Activated CD8-positive, alpha-beta memory T cell treated with anti-CD3 and anti-CD28 coated beads, Interleukin-2, amount 10 ng/mL, durations not matched to agents 7 days and 5 days (primary cell): ENCODE measurements at regions not wholly inside any gene's neighbourhood (a gene's known extent, or its start where the extent isn't known, plus 50 kb on each side); places are given as distances from the start of the nearest gene placed in this dataset.
"Not testable (repeated sequence)": the region's sequence is repeated elsewhere in the genome, so short reads cannot be mapped to it uniquely, and the experiment has no call there.

Experiments
- ATAC-seq: fragments of 150-1000 bp; cut with Tn5 transposase; one replicate; pipeline ENCODE4 v1.10.0; 2021; ENCODE audit warnings: moderate library complexity
- CTCF ChIA-PET: fragments of 350-600 bp; sonication (Branson Sonifier 250); formaldehyde crosslinking; loops from one replicate; lab custom pipeline; 2021; ENCODE audit warnings: antibody characterized with exemption; lab: Charles Lee
- DNase-seq: peaks from one replicate; pipeline ENCODE4 v3.0.0-alpha.2; 2020
- H3K27ac Mint-ChIP-seq: one replicate; pipeline ENCODE4 v1.8.0; 2021; ENCODE audit warnings: mild to moderate bottlenecking, mixed read lengths
- H3K27me3 Mint-ChIP-seq: one replicate; pipeline ENCODE4 v1.8.0; 2021; ENCODE audit warnings: mixed read lengths
- H3K36me3 Mint-ChIP-seq: one replicate; pipeline ENCODE4 v1.8.0; 2021; ENCODE audit warnings: mild to moderate bottlenecking, mixed read lengths
- H3K4me1 Mint-ChIP-seq: one replicate; pipeline ENCODE4 v1.8.0; 2021; ENCODE audit warnings: mixed read lengths
- H3K4me3 Mint-ChIP-seq: one replicate; pipeline ENCODE4 v1.8.0; 2021; ENCODE audit warnings: mild to moderate bottlenecking, moderate library complexity, mixed read lengths
- H3K9me3 Mint-ChIP-seq: one replicate; pipeline ENCODE4 v1.8.0; 2022; ENCODE audit warnings: low read depth, mixed read lengths

DNA sequence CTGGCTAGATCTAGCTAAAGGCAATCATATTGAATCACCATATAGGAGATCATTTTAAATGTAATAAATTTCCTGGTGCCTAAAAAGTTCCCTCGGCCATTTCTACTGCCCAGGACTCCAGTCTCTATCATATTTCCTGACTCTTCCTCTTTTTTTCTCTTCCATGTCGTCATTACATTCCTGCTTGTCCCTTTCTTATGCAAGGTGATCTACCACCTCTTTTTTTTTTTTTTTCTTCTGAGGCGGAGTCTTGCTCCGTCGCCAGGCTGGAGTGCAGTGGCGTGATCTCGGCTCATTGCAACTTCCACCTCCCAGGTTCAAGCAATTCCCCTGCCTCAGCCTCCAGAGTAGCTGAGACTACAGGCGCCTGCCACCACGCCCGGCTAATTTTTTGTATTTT, 82.7 kb upstream of the PDHA1 start:
- CTCF ChIA-PET, ATAC-seq, H3K9me3 Mint-ChIP-seq, H3K36me3 Mint-ChIP-seq, H3K27me3 Mint-ChIP-seq, DNase-seq, H3K4me3 Mint-ChIP-seq, H3K4me1 Mint-ChIP-seq, H3K27ac Mint-ChIP-seq: not testable (repeated sequence)

DNA sequence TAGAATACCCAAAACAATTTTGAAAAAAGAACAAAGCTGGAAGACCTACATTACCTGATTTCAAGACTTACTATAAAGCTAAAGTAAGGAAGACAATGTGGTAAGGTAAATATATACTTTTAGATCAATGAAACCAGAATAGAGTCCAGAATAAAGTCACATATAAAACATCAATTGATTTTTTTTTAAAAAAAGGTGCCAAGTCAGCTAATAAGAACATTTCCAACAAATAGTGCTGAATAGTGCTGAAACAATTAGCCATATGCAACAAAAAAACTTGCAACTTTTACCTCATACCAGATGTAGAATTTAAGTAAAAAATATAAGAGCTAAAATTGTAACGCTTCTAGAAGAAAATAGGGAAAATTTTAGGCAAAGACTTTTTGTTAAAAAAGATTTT, 73.0 kb upstream of the PDHA1 start:
- CTCF ChIA-PET, result no interaction called here
- ATAC-seq, result no peak

DNA sequence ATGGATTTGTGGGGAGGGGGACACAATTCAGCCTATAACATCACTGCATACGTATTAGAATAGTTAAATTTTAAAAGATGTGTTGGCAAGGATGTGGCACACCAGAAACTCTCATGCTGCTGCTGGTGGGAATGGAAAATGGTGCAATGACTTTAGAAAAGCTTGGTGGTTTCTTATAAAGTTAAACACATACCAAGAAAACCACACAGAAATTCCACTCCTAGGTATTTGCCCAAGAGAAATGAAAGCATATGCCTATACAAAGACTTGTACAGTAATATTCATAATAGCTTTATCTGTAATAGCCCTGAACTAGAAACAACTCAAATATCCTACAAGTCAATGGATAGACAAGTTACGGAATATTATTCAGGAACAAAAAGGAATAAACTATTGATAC, 71.3 kb upstream of the PDHA1 start:
- CTCF ChIA-PET, result no interaction called here
- Mint-ChIP-seq H3K27me3 (no peaks in the 10 kb centered on the region), H3K36me3 (no peaks in the 10 kb centered on the region), H3K4me3 (no peak overlapping the region), H3K4me1 (no peaks in the 10 kb centered on the region), H3K9me3 (no peaks in the 10 kb centered on the region), H3K27ac (no peak overlapping the region)
- DNase-seq (no peak), ATAC-seq (no peak)

More for the DNA sequence above, 73.0 kb upstream of the PDHA1 start:
- Mint-ChIP-seq H3K27me3 (no peaks in the 10 kb centered on the region), H3K9me3 (no peaks in the 10 kb centered on the region), H3K4me3 (no peak overlapping the region), H3K36me3 (no peaks in the 10 kb centered on the region), H3K4me1 (no peaks in the 10 kb centered on the region), H3K27ac (no peak overlapping the region)
- no peak for DNase-seq

DNA sequence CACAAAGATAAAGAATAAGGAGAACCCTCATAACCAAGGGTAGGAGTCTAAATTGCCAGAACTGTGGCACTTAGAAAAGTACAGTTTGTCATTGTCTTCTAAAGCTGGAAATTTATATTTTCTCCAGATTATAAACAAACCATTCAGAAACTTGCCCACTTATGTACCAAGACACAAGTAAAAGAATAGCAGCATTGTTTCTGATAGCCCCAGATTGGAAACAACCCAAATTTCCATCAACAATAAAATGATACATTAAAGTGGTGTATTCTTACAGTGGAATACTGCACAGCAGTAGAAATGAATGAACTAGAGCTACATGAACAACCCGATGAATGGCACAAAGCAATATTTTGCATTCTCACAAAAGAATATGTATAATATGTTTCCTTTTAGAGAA, 63.1 kb upstream of the PDHA1 start:
- H3K4me3 Mint-ChIP-seq, result no peak overlapping the region
- no peaks in the 10 kb centered on the region for H3K36me3 Mint-ChIP-seq
- H3K27me3 Mint-ChIP-seq, result peaks cover 2% of the 10 kb centered on the region
- no peak for ATAC-seq
- H3K9me3 Mint-ChIP-seq, result no peaks in the 10 kb centered on the region
- H3K4me1 Mint-ChIP-seq, result no peaks in the 10 kb centered on the region
- H3K27ac Mint-ChIP-seq, result no peak overlapping the region
- no peak for DNase-seq
- CTCF ChIA-PET, result no interaction called here

DNA sequence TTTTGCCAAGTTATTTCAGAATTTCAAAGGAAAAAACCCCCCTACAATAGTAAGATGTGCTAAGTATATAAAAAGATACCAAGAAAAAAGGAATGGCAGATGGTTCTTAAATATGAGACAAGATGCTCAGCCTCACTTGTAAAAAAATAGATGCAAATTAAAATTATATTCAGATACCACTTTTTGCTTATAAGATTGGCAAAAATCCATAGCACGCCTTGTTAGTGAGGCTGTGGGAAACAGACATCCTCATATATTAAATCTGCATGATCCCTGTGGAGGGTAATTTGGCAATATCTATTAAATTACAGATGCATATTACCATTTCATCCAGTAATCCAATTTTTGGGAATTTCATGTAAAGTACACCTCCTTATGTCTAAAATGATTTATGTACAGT, 62.5 kb upstream of the PDHA1 start:
- peaks cover 2% of the 10 kb centered on the region for H3K27me3 Mint-ChIP-seq
- H3K36me3 Mint-ChIP-seq, result no peaks in the 10 kb centered on the region
- CTCF ChIA-PET, result no interaction called here
- H3K4me1 Mint-ChIP-seq, result no peaks in the 10 kb centered on the region
- ATAC-seq (no peak), DNase-seq (no peak)
- no peak overlapping the region for H3K4me3 Mint-ChIP-seq
- H3K27ac Mint-ChIP-seq, result no peak overlapping the region
- no peaks in the 10 kb centered on the region for H3K9me3 Mint-ChIP-seq

DNA sequence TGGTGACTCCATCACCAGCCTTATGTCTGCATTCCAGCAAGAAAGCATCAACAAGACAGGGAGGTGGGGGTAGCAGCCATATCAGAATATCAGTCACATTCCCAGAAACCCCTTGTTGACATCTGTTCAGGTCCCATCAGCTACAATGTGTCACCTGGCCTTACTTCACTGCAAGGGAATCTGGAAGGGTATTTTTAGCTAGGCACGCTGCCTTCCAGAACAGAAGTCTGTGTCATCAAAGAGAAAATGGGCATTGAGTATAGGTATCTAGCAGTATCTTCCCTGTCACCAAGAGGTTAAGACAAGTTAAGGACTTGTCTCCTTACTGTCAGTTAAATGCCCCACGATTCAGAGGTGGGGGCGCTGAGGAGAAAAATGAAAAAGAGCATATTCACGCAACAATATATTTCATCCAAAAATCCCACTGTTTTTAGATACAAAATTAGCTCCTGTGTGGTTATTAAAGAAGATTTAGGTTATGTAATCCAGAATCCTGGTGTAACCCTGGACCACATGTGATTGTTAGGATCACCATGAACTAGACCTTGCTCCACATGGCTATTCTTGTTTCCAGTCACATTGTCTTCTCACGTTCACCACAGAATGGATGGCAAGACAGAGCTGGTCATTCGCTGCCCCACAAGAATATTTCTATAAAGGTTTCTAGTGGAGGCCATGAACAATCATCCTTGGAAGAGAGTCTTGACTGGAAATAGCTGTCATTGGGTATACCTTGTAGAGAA, 60.0 kb upstream of the PDHA1 start:
- CTCF ChIA-PET, result no interaction called here
- ATAC-seq, result no peak
- no peak overlapping the region for H3K4me3 Mint-ChIP-seq
- no peaks in the 10 kb centered on the region for H3K36me3 Mint-ChIP-seq
- no peaks in the 10 kb centered on the region for H3K9me3 Mint-ChIP-seq
- H3K27ac Mint-ChIP-seq, result no peak overlapping the region
- no peak for DNase-seq
- peaks cover 6% of the 10 kb centered on the region for H3K27me3 Mint-ChIP-seq
- no peaks in the 10 kb centered on the region for H3K4me1 Mint-ChIP-seq

DNA sequence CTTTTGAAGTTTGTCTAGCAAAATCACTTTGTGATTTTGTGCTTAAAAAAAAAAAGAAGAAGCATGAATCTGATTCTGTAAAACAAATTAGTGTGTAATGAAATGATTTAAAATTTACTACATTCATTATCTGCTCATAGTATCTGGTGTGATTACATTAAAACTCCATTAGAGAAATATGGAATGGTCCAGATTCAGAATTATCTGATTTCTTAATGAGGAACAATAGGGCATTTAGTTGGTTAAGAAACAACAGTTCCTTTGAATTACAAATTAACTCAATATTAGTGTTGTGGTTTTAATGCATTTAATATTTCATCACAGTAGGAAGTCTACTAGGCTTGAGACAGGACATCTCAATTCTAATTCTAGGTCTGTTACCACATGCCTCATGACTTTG, 57.9 kb upstream of the PDHA1 start:
- no peaks in the 10 kb centered on the region for H3K9me3 Mint-ChIP-seq
- no peak for ATAC-seq
- H3K4me3 Mint-ChIP-seq, result no peak overlapping the region
- CTCF ChIA-PET, result no interaction called here
- H3K4me1 Mint-ChIP-seq, result no peaks in the 10 kb centered on the region
- no peaks in the 10 kb centered on the region for H3K36me3 Mint-ChIP-seq
- no peak for DNase-seq
- H3K27ac Mint-ChIP-seq, result no peak overlapping the region
- peaks cover 13% of the 10 kb centered on the region for H3K27me3 Mint-ChIP-seq

DNA sequence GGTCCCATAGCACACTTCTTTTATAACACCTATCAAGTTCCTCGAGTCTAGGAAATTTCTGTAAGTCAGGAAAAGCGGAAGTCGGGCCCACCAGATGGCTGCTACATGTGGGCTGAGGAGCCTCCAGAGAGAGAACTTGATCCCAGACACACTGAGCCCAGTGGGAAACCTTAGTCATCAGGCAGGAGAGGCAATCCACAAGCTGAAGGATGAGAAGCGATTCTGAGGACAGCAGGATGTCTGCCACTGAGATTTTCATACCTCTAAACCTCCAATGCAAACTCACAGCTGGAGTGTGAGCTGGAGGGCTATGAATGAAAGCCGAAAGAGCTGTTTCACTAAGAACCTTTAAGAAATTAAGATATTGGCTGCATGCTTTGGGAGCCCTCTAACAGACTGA, 52.6 kb upstream of the PDHA1 start:
- DNase-seq (no peak), ATAC-seq (no peak)
- H3K27ac Mint-ChIP-seq, result no peak overlapping the region
- H3K4me3 Mint-ChIP-seq, result no peak overlapping the region
- H3K9me3 Mint-ChIP-seq, result no peaks in the 10 kb centered on the region
- H3K4me1 Mint-ChIP-seq, result no peaks in the 10 kb centered on the region
- H3K27me3 Mint-ChIP-seq, result peaks cover 11% of the 10 kb centered on the region
- CTCF ChIA-PET, result no interaction called here
- no peaks in the 10 kb centered on the region for H3K36me3 Mint-ChIP-seq

DNA sequence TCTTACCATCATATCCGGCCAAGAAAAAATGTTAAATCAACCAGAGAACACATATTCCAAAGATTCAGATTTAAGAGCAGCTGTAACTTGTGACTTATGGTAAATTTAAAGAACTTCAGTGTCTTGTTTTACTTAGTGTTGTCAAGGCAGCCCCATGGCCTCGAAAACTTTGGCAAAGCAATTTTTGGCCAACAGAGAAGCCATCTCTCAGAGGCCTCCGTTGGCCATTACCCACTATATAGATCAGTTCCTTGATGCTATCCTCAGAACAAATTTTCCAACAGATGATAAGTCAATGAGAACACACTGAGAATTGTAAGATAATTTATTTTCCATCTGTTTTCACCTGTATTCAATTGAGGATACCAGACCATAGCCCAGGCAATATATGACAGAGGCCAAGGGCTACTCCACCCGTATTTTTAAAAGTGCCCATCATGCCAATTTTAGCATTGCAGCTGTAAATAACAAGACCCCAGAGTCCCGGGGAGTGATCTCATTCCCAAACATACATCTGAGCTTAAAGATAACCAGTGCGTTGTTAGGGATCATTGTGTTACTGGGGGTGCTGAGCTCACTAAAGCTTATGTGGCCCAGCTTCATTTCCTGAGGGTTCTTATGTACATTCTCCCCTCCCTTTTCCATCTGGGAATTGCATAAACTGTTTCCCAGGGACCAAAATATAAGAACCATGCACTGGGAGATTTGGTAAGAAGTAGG, 50.0 kb upstream of the PDHA1 start:
- DNase-seq (no peak), ATAC-seq (no peak)
- Mint-ChIP-seq H3K27me3 (peaks cover 7% of the 10 kb centered on the region), H3K36me3 (no peaks in the 10 kb centered on the region), H3K4me3 (no peak overlapping the region), H3K4me1 (no peaks in the 10 kb centered on the region), H3K9me3 (no peaks in the 10 kb centered on the region), H3K27ac (no peak overlapping the region)
- CTCF ChIA-PET, result no interaction called here
